HS-27A (cell line): ENCODE measurements at regions not wholly inside any gene's neighbourhood (a gene's known extent, or its start where the extent isn't known, plus 50 kb on each side); places are given as distances from the start of the nearest gene placed in this dataset.
"Not testable (repeated sequence)": the region's sequence is repeated elsewhere in the genome, so short reads cannot be mapped to it uniquely, and the experiment has no call there.

ENCODE experiments used
- DNase-seq: peaks from one replicate; pipeline ENCODE4 v3.0.0-alpha.2; 2012; ENCODE audit warnings: low read depth, missing footprints

DNA sequence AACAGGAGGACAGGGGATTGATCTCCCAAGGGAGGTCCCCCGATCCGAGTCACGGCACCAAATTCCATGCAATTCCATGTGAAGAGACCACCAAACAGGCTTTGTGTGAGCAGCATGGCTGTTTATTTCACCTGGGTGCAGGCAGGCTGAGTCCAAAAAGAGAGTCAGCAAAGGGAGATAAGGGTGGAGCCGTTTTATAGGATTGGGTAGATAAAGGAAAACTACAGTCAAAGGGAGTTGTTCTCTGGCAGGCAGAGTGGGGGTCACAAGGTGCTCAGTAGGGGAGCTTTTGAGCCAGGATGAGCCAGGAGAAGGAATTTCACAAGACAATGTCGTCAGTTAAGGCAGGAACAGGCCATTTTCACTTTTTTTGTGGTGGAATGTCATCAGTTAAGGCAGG, 752.7 kb downstream of the GALC start:
- not testable (repeated sequence) for DNase-seq

DNA sequence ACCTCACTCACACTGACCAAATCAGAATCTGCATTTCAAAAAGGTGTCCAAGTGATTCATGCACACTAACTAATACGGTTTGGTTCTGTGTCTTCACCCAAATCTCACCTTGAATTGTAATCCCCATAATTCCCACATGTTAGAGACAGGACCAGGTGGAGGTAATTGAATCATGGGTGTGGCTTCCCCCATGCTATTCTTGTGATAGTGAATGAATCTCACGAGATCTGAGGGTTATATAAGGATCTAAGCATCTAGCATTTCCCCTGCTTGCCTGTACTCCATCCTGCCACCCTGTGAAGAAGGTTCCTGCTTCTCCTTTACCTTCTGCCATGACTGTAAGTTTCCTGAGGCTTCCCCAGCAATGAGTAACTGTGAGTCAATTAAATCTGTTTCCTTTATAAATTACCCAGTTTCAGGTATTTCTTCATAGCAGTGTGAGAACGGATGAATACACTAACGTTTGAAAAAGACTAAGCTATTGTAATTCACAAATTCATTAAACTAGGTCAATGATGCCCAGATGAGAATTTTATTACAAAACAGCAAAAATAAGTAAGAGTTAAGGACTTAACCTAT, 759.1 kb downstream of the GALC start:
- no peak for DNase-seq

DNA sequence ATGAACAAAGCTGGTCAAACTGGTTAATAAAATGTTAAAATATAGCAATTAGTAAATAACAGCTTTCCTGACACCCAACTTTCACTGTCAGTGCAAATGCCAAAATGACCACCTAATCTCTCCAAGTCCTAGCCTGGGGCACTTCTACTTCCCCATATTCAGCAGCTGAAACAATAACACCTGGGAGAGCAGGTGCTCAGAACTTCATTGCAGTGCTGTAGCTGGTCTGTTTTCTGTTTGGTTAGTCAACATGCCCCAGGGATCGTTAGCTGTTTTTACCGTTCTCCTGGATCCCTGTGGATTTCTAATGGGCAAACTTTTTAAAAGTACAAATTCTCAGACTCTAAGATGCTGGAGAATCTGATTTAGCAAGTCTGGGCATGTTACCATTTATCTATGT, 759.7 kb downstream of the GALC start:
- DNase-seq: no peak

DNA sequence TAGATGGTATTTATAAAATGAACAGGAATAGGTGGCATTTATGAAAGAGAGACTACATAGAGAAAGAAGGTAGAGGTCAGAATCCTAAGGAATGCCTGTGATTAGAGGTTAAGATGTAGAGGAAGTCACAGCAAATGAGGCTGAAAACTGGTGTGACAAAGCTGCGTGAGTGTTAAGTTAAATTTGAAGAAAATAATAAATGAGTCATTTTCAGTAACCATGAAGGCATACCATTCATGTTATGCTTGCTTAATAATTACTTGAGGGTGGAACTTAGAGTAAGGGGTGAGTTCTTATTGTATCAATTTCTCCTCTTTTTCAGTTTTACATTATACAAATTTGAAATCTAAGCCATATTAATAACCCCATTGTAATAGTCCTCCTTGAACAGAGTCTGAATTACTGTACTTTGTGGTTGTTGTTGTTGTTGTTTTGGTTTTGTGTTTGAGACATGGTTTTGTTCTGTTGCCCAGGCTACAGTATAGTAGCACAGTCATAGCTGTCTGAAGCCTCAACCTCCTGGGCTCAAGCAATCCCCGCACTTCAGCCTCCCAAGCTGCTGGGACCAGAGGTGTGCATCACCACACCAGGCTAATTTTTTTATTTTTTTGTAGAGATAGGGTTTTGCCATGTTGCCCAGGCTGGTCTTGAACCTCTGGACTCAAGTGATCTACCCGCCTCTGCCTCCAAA, 761.5 kb downstream of the GALC start:
- no peak for DNase-seq

DNA sequence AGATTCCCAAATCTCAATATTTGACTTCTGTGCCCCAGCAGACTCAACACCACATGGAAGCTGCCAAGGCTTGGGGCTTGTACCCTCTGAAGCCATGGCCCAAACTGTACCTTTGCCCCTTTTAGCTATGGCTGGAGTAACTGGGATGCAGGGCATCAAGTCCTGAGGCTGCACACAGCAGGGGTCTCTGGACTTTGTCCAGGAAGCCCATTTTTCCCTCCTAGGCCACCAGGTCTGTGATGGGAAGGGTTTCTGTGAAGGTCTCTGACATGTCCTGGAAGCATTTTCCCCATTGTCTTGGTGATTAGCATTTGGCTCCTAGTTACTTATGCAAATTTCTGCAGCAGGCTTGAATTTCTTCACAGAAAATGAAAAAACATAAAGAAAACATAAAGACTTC, 762.3 kb downstream of the GALC start:
- no peak for DNase-seq

DNA sequence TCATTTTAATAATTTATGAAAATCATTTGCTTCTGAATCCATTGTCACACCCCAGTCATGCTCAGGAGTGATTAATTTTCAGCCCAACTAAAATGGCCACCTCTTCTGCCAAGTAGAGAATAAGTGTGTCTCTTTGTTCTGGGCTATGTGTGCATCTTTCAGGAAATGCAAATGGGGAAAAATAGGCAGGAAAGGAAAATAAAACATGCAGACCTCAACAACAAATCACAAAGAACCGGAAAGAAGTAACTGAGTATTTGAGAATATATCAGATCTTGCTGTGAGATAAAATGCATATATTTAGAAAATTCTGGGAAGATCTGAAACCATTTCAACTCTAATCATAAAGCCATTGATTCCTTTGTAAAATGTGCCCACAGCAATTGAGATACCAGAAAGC, 763.9 kb downstream of the GALC start:
- no peak for DNase-seq

DNA sequence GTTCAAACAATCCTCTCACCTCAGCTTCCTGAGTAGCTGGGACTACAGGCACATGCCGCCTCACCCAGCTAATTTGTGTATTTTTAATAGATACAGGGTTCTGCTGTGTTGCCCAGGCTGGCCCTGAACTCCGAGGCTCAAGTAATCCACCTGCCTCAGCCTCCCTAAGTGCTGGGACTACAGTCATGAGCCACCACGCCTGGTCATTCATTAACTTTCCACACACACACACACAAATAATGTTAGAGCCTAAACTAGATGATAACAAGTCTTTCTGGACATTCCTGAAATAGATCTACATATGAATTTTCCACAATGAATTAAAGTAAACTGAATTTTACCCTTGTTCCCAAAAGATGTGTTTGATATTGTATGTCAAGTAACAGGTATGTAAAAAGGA, 776.0 kb downstream of the GALC start:
- DNase-seq: no peak

DNA sequence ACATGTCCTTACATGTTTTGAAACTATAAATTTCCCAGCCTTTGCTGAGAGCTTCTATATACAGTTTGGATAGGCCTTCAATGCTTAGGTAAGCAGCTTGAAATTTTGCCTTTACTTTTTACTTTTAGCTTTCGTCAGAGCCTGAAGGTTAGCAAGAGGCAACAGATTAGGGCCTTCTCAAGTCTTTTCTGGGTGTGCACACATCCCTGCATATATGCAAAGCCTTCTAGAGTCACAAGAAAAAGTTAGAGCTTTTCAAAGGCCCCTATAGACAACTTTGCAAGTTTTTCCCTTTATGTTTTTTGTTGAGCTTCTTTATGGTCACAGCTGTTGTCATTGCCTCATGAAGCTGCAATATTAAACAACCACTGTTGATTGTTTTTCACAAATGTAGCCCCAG, 778.4 kb downstream of the GALC start:
- no peak for DNase-seq

DNA sequence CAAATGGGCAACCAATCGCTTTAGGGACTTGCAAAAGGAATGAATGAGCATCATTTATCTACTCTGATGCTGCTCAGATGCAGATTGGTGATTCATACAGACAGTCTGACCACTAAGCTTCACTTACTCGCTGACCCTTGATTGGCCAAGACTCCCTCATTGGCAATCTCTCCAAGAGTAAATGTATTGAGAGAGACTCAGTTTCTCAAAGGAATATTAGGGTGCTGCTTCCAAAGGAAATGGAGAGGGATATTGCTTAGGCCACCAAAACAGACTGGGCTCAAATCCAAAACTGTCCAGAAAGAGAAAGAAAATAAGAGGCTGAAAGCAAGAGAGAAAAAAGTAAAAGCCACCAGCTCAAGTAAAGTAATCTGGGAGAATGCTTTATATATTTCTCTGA, 785.2 kb downstream of the GALC start:
- DNase-seq: no peak

DNA sequence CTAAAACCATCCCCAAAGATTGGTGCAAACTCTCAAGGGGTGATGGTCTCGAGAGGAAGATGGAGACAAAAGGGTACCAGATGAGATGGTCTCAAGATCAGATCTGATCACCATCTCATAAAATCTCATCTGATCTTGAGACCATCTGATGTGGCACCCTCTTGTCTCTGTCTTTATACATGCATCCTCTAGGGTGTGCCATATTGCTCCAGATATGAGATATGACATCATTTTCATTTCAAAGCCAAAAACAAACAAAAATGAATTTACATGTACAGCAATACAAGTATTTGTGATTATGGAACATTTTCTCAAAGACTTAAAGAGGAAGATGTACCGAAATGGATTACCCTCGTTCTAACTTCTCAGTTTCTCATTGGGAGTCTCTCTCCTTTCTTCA, 787.2 kb downstream of the GALC start:
- DNase-seq: no peak

DNA sequence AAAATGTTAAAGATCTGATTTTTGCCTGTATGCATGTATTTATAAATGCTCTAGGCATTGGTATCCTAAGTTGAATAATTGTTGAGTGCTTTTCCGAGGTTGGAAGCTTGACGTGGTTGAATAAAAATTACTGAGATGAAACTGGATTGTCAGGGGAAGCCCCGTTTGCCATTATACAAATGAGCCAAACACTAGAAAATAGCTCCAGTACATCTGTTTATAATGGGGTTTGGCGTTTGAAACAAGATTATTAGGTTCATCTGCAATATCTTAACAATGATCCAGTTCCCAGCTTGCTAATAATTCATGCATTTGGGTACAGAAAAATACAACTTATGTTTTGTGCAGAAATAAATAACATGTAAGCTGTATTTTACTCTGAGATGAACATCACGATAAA, 789.6 kb downstream of the GALC start:
- no peak for DNase-seq

DNA sequence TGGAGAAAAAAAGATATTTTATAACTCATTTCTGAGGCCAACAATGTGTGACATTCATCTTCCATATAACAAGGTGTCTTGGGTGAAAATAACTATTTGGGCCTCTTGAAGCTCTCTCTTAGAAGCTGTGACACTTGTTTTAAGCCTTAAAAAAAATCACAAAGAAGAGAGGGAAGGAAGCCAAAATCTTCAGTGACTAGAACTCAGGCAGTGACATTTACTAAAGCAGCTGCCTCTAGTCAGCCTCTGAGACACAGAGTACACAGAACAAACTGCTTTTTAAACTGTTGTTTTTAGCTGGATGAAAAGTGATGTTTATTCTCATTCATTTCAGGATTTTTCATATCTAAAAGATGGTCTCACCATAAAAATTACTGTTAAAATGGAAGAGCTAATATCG, 793.6 kb downstream of the GALC start:
- no peak for DNase-seq

DNA sequence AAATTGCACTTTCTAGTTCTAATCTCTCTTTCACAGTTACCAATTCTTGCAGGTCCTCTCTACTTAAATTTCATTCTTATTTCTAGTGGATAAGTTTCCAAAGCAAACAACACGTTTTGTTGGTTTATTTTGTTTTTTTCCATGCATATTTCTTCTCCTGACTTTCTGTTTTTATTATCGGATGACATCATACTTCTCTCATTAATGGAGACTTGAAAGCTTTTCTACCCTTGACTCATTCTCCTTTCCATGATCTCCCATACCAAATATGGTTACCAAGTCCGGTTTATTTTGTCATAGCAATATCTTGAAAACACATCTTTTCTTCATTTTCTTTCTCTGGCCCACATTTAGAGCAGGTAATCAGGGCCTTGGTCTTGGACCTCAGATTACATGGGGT, 796.5 kb downstream of the GALC start:
- DNase-seq: no peak

DNA sequence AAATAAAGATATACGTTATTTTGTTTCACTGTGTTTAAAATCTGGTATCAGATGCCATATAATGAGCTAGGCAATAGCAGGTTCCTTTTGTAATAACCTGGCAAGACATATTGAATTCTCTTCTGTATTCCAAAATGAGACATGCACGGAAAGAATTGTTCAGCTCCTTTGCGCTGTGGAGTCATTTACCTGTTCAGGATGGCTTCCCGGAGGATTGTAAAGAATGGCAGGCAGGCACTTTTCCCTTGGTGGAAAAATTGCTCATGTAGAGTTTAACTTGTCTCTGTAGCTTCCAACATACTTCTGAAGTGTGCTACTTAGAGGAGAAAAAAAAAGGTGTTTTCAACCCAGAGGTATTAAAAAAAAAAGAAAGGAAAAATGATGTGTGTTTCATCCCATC, 805.2 kb downstream of the GALC start:
- DNase-seq: no peak

DNA sequence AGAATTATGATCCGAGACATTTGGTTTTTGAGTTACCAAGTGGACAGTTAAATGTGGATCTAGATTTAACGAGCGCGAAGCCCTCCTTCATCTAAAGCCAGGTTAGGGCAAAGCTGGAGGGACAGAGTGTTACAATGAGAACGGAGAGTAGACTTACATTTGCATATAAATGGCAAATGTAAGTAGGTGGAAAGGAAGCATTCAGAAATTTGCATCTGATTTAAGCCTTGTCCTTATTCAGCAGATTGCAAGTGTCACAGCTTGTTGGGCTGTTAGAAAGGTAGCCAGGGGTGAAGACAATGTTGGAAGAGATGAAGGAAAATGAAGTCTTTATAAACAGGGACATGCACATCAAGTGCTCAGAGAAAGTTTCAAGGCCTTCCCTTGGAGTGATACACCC, 806.2 kb downstream of the GALC start:
- no peak for DNase-seq

DNA sequence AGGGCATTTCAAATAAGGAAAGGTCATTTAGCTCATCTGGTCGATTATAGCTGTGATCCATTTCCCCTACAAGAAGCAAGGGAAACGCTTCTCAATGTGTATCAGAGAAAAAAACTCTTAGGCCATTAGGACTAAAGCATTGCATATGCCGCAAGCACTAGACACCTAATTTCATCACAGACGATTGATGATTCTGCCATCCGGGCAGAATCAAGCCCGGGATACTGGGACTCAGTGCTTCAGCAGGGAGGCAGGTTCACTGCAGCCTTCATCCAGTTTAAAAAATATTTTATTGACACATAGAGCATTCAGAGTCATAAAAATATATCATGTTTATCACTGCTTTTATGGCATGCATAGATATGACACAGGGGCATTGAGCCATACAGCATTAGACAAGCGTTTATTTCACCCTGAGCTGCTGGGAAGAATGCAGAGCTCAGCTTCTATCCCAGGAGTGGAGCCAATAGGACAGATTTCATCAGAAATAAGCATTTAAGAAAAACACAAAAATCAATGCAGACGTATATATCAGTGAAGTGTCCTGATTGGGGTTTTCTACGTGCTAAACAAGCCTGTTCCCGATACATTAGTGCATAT, 806.9 kb downstream of the GALC start:
- no peak for DNase-seq

DNA sequence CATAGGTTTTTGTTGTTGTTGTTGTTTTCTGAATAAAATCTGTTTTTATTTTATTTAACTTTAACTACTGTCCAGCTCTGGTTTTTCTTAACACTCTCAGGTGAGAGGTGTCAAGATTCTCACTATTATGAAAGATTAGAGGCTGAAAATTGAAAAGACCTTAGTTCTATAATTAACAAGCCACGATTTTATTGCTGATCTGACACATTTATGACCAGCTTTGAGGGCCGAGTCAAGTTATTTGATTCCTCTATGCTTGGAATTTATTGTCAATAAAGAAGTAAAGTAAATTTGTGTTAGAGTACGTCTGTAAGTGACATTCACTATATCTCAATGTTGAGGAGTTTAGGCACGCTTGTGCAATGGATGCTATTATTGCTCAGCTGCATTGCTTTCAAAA, 808.8 kb downstream of the GALC start:
- DNase-seq: no peak

DNA sequence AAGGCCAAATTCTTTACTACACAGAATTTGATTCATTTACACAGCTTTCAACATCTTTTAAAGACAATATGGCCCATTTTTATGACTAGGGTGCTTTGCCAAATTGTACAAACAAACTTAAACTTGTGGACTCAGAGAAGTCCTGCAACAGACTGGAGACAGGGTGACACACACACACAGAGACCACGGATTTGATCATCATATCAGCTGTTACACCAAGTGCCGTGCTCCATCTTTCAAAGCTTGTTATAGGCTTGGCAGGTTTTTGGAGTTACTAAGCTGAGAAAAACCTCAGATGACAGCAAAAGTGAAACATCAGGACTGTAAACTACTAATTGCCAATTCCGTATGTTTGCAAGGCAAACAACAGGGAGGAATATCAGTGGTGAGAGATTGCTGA, 811.7 kb downstream of the GALC start:
- DNase-seq: no peak

DNA sequence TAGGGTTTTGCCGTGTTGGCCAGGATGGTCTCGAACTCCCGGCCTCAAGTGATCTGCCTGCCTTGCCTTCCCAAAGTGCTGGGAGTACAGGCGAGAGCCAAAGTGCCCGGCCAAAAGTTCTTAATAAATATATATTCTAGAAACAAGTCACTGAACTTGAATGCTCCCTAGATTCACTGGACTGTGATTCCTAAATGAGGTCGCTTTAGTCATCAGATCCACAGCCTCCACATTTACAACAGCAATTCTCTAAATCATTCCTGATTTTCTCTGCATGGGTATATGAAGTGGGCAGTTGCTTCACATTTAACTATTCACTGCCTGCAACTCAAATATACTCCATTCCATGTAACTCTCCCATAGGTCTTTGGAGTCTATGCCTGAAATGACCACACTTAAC, 813.0 kb downstream of the GALC start:
- DNase-seq: no peak

DNA sequence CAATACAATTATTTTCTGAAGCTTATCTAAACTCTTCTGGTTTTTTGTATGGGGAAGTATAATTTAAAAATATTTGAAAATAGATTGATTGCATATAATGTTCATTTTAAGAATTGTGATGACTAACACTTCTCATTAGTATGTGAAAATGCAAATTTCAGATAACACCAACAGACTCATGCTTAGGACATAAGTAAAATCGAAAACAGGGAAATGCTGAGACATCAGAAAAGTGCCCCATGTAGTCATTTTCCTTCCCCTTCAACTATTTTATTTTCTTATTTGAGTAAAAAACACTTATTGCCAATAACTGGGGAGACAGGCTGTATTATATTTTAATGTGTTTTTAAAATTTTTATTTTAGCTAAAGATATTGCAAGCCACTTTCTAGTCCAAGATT, 814.7 kb downstream of the GALC start:
- DNase-seq: no peak

DNA sequence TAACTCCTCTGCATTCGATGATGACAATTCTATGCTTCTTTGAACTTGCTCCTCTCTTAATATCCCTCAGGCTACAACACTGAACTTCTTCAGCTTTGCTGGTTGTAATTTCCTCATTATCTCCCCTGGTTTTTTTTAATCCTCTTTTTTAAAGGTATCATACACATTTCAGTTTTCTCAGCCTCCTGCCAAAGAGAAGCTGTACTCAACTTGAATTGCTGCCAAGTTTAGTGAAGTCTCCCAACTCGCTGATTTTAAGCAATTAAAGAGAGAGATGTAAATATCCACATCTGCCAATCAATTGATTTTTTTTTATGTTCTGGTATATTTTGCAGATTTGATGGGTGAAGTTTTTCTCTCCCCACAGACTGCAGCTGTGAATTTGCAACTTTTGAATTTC, 817.8 kb downstream of the GALC start:
- DNase-seq: no peak

DNA sequence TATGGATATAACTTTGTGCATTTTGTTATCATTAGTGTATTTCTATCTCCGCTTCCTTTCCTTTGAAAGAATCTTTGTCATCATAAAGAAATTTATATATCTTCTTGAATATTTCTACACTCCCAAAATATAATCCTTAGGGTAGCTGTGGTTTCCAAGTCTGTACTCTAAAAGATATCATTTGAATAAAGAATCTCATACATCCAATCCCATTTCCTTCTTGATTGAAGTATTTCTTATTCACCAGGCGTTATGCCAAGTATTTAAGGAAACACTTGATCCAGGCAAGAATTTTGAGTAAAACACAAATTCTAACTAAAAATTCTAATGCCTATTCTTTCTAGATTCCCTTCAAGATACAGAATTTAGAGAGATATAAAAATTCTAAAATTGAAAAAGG, 821.8 kb downstream of the GALC start:
- no peak for DNase-seq

DNA sequence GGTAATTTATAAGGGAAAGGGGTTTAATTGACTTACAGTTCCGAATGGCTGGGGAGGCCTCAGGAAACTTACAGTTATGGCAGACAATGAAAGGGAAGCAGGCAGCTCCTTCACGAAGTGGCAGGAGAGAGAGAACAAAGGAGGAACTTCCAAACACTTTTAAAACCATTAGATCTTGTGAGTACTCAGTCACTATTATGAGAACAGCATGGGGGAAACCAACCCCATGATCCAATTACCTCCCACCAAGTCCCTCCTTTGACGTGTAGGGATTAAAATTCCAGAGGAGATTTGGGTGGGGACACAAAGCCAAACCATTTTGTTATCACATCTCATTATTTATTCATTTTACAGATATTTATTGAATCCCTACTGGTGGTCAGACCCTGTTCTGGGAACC, 822.8 kb downstream of the GALC start:
- no peak for DNase-seq

DNA sequence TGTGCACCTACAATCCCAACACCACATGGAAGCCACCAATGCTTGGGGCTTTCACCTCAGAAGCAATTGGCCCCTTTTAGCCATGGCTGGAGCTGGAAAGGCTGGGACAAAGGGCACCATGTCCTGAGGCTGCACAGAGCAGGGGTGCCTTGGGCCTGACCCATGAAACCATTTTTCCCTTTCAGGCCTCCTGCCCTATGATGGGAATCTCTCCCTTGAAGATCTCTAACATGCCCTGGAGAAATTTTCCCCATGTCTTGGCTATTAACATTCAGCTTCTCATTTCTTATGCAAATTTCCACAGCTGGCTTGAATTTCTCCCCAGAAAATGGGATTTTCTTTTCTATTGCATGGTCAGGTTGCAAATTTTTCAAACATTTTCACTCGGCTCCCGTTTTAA, 823.6 kb downstream of the GALC start:
- DNase-seq: no peak
